SW 1271 (cell line): ENCODE measurements at regions not wholly inside any gene's neighbourhood (a gene's known extent, or its start where the extent isn't known, plus 50 kb on each side); places are given as distances from the start of the nearest gene placed in this dataset.

Experiments used
- DNase-seq, 2 experiments: peaks; one replicate each; lab custom pipeline; 2025; lab: John Stamatoyannopoulos, UW

GRCh38 chr11:70703141-70704064 is 305.1 kb downstream of the CTTN start:
- no peak for DNase-seq

DNA sequence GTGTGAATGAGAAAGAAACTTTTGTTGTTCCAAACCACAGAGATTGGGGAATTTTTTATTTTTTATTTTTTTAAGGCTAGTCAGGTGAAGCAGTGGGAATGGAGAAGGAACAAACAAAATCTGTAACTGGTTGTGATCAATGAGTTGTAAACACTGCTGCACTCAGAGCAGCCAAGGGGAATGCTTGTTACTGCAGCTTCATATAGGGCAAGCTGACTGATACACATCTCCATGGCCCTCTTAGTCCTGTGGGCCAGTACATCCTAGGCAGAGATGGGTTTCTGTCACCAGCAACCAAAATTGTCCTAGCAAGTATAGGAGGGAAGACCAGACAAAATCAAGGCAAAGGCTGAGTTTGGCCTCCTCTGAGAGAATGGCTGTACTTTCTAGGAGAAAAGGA is 306.8 kb downstream of the CTTN start:
- DNase-seq, result no peak

DNA sequence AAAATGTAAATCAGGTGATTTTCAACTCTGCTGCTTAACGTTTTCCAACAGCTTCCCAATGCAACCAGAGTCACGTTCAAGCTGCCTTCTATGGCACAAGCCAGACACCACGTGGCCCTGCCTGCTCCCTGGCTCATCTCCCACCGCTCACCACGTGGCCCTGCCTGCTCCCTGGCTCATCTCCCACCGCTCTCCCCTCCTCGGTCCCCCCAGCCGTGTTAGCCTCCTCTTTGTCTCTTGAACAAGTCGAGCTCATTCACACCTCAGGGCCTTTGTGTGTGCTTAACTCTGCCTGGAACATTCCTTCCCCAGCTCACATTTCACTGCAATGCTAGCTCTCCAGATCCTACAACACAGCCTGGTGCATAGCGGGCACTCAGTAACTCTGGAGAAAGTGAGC is 307.6 kb downstream of the CTTN start:
- DNase-seq, result no peak

GRCh38 chr11:70707821-70708220 is 309.5 kb downstream of the CTTN start:
- DNase-seq, result no peak

DNA sequence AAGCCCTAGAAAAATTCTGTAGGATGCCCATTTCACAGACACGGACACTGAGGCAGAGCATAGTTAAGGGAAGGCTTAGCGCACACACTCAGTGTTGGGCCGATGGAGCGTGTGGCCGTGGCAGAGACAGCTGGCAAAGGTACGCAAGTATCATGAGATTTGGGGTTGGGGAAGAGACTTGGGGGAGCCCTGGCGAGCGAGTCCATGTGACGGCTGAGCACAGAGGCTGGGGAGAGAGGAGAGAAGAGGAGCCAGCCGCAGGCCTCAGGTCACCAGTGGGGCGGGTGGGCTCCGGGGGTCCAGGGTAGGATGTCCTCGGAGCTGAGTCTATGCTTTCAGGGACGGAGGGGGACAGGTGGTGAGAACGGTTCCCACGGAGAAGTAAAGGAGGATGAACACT is 311.3 kb downstream of the CTTN start:
- DNase-seq, result no peak

- DNase-seq, result no peak
These were observed 311.9 kb downstream of the CTTN start for GRCh38 chr11:70710192-70710591.

DNA sequence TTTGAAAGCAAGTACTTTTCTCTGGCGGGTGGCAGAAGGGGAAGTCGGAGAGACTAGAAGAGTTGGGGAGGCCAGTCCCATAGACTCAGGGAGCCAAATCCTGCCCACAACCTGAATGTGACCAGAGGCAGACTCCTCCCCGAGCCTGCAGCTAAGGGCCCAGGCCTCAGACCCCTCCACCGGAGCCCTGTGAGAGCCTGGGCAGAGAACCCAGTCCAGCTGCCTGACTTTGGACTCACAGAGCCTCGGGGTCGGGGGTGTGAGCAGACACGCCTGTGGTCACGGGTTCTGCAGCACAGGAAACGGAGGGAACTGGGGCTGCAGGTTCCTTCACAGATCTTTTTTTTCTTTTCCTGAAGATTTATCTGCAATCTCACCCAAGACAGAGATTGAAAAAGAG is 312.3 kb downstream of the CTTN start:
- no peak for DNase-seq

DNA sequence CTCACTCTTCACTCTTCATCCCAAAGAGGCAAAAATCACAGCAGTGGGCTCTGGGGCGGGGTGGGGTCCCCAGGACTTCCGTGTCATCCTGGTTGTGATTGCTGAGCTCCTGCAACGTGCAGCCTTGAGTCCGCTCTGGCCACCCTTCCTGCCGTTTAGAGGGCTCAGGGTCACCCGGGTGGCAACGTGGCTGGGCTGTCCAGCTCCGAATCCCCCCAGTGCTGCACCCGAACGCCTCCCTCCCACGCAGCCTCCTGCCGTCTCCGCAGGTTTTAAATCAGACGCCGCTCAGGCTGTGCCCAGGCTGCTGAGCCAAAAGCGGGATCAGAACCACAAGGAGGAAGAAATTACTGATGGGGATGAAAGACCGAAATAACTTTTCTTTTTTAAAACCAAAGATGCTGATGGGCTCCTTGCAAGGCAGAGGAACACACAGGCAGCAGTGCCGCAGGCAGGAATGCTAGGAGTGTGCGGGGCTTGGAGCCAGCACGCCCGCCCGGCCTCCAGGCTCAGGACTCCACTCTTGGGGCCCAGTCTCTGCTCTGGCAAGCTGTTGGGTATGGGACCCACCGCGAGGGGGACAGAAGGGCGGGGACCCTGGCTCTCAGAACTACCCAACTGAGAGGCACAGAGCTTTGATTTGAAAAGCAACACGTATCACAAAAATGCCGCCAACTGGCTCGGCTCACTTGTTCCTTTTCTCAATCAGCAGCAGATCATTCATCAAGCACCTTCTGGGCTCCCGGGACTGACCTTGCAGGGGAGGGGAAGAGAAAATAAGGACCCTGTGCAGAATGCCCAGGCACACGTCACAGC is 313.0 kb downstream of the CTTN start:
- no peak for DNase-seq

DNA sequence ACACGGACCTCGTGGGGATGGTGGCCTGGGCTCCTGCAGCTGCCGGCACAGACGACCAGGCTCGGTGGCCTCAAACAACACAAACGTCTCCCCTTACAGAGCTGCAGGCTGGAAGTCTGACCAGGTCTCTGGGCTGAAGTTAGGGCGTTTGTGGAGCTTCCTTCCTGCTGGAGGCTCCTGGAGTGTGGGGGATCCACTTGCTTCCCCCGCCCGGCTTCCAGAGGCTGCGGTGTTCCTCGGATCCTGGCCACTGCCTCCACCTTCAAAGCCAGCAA is 313.5 kb downstream of the CTTN start:
- DNase-seq, result no peak

GRCh38 chr11:70712471-70712870 is 314.1 kb downstream of the CTTN start:
- no peak for DNase-seq

DNA sequence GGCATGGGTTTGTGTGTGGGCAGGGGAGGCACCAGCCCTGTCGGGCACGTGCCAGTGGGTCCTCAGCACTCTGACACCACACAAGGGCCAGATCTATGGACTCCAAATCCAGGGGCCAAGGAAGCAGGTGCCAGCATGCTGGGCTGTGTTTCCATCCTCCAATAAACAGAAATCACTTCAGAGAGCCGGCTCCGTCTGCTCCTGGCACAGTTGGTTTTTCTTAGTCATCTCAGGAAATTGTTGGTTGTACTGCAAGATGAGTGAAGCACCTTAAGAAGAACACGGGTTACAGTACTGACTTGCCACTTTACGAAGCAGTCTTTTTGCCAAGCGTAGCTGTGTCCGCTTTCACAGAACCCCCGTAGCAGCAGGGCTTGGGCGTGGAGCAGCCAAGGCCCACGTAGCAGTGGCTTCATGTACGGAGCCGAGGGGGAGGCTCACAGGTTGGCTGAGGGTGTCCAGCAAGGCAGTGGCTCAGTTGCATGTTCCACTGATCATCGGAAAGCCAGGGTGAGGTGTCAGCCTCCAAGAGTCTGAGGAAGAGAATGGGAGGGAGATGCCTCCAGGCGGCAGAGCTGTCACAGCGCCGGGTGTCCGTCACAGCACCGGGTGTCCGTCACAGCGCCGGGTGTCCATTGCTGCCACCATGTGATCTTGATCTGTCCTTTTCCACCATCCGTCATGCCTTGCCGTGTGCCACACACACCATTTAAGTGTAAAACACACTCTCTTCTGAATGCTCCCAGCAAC is 314.9 kb downstream of the CTTN start:
- DNase-seq, result no peak

DNA sequence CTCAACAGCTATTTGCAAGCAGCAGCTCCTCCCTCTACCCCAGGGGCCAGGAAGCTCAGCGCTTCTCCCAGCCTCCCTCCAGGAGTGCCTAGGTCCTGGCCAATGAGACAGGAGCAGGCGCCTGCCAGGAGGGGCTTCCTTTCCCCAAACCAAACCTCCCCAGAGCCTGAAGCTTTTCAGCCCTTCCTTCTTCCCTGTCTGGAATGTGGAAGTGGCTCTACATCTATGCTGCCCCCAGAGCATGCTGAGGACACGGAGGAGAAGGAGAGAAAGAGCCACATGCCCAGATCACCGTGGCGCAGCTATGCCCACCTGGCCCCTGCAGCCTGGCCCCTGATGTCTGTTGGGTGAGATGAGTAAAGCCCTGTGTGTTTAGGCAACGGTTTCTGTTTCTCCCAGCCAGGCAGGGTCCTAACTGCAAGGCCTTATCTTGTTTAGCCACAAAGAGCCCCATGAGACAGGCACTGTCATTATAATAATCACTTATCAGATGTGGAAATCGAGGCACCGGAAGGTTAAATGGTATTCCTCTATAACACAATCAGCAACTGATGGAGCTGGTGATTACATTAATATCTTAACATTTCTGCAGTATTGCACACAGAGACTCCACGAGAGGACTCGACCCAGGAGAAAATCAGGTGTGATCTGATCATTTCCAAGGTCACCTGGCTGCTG is 315.8 kb downstream of the CTTN start:
- no peak for DNase-seq

- DNase-seq, result no peak
These were observed 317.0 kb downstream of the CTTN start for GRCh38 chr11:70715166-70715951.

- DNase-seq, result no peak
These were observed 317.9 kb downstream of the CTTN start for GRCh38 chr11:70716216-70716615.

DNA sequence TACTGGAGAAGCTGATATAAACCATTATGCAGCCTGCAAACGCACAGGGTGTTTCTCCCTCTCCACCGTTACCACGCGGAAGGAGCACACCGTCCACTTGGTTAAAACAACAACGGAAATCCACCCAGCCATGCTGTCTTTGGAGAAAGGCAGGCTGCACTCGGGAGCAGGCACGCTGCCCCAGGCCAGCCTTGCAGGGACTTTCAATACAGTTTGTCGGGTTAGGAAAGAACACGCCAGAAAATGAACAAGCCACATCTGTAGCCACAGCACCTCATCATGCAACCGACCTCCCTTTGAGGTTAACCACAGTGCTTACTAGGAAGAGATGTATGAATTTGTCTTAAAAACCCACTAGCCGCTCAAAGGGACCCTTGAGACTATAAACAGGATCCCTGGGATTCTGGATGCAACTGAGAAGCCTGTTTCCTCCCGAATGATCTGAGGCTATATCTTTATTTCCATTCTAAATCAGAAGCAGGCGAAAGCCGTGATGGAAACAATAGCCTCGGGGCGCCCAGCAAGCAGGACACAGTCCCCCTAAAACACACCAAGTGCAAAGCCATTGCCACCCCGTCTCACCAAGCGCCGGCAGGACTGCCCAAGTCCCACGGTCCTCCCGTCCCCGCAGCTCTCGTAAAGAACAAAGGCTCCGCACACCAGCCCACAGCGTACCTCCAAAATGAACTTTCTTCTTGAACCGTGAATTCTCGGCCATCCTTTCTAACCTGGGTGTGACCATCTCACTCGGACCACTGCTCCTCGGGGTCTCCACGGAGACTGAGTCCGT is 318.9 kb downstream of the CTTN start:
- no peak for DNase-seq

DNA sequence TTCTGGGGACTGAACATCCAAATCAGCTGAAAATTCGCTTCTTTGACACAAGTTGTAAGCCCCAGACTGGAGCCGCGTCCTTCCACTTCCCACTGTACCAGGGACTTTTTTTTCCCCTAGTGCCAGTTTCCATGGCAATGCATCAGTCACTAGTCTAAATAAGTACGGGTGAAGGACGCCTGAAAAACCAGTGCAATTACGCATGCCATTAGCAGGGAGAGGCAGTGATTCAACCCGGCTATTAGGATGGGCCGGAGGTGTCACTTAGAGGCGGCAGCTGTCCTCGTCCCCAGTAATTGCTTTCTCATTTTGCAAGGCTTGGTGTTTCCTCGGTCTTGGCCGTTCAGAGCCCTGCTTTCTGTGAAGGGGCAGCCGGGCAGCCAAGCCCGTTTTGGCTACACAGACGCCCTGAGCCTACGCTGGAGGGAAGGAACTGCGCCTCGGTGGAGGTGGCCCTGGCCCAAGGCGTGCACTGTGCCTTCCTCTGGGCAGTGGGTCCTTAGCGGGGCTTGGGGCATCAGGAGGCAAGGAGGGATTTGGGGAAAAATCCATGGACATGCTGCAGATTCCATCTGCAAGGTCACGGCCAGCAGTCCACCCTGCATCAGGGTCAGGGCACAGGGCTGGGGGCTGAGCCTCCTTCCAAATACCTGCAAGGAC is 319.7 kb downstream of the CTTN start:
- no peak for DNase-seq

DNA sequence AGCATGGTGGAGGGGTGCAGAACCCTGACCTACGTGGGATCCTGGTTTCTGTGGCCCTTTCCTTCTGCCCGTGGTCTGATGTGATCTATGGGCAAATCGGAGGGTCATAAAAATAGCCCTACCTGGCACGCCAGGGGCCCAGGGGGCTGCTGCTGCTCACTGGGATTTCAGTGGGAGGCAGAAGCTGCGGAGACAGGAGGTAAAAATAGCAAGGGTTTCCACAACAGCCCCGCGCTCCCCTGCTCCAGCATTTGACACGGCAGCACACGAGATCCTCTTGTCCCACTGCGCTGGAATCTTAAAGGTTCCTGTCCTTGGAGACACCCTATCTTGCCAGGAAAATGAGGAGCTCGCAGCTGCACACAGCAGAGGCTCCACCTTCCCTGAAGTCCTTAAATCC is 321.2 kb downstream of the CTTN start:
- DNase-seq, result no peak

DNA sequence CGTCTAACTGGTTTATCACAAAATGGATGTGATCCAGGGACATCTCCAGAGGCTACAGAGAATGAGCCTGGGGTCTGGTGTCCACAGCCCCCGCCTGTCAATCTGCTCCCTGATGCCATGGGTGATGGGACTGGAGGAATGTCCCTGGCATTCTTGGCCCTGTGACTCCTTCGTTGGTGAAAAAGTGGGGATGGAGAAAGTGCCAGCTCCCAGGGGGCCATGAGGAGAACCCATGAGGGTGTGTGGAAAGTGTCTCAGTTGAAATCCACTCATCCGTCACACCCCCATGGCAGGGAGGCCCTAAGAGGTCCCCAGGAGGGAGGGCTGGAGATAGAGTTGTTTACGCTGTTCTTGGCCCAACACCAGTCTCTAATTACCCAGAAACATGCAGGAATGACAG is 322.0 kb downstream of the CTTN start:
- DNase-seq, result no peak

GRCh38 chr11:70721006-70721405 is 322.7 kb downstream of the CTTN start:
- DNase-seq, result no peak

DNA sequence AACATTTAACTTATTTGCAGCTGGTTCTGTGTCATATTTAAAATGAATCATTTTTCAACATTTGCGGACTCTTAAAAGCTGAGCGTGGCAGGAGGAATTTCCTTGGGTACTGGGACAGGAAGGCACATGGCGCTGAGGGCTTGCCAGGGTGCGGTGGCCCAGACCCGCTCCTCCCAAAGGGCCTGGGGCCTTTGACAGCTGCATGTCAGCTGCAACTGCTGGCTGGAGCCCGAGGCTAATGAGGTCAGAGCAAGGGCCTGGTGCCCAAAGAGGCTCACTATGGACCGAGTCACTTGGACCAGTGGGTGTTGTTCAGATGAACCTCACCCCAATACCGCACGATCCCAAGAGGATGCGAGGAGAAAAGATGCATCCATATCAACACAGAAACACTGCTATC is 326.9 kb downstream of the CTTN start:
- no peak for DNase-seq
